ENCODE measurements at regions not wholly inside any gene's neighbourhood (a gene's known extent, or its start where the extent isn't known, plus 50 kb on each side); places are given as distances from the start of the nearest gene placed in this dataset.

DNA sequence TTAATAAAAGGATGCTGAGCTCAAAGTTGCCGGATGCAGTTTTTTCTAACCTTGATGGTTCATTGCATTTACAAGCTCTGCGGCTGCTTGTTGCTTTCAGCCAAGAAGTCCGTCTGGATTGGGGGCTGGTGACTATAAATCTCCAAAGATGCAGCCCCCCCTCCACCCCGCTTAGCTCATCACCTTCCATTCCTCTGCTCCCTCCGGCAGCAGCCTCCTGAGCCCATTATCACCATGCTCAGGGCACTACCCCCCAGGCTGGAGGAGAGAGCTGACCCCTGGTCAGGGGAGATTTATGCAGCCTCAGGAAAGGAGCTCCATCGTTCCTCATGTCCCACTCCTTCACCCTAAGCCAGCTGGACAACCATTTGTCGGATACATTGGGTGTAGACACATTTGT, 55.3 kb upstream of the ZRANB1 start:
- TF ChIP-seq, protein P1, sequence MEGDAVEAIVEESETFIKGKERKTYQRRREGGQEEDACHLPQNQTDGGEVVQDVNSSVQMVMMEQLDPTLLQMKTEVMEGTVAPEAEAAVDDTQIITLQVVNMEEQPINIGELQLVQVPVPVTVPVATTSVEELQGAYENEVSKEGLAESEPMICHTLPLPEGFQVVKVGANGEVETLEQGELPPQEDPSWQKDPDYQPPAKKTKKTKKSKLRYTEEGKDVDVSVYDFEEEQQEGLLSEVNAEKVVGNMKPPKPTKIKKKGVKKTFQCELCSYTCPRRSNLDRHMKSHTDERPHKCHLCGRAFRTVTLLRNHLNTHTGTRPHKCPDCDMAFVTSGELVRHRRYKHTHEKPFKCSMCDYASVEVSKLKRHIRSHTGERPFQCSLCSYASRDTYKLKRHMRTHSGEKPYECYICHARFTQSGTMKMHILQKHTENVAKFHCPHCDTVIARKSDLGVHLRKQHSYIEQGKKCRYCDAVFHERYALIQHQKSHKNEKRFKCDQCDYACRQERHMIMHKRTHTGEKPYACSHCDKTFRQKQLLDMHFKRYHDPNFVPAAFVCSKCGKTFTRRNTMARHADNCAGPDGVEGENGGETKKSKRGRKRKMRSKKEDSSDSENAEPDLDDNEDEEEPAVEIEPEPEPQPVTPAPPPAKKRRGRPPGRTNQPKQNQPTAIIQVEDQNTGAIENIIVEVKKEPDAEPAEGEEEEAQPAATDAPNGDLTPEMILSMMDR (IDR thresholded peaks at IDR 0.05; ENCODE audit: low read depth, low read length) = no peak
- H3K4me3 ChIP-seq = no peak overlapping the region
- H3K27me3 ChIP-seq = no peaks in the 10 kb centered on the region
- H3K9me3 ChIP-seq (ENCODE audit: low read depth) = no peaks in the 10 kb centered on the region
- H3K36me3 ChIP-seq = no peaks in the 10 kb centered on the region
- H3K4me1 ChIP-seq (ENCODE audit: low read depth) = no peaks in the 10 kb centered on the region
- no peak overlapping the region for H3K27ac ChIP-seq
- DNase-seq (ENCODE audit: low read depth in 1 of 2, low spot score in 1 of 2) = no peak

DNA sequence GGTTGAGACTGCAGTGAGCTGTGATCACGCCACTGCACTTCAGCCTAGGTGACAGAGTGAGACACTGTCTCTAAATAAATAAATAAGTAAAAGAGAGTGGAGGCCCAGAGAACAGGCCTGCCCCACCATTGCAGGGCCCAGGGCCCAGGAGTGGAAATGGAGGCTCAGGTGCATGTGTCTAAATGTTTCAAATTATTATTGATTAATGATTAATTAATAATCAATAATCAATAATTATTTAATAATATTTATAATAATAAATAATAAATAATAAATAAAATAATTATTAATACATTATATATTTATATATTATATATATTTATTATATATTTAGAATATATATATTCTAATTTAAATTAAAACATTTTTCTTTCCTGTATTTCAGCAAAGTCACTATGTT, 53.7 kb upstream of the ZRANB1 start:
- no peak overlapping the region for H3K27ac ChIP-seq
- H3K4me3 ChIP-seq = no peak overlapping the region
- TF ChIP-seq, protein P1 (IDR thresholded peaks at IDR 0.05; ENCODE audit: low read depth, low read length) = no peak
- DNase-seq (ENCODE audit: low read depth in 1 of 2, low spot score in 1 of 2) = no peak
- no peaks in the 10 kb centered on the region for H3K36me3 ChIP-seq
- H3K4me1 ChIP-seq (ENCODE audit: low read depth) = no peaks in the 10 kb centered on the region
- no peaks in the 10 kb centered on the region for H3K27me3 ChIP-seq
- H3K9me3 ChIP-seq (ENCODE audit: low read depth) = no peaks in the 10 kb centered on the region

DNA sequence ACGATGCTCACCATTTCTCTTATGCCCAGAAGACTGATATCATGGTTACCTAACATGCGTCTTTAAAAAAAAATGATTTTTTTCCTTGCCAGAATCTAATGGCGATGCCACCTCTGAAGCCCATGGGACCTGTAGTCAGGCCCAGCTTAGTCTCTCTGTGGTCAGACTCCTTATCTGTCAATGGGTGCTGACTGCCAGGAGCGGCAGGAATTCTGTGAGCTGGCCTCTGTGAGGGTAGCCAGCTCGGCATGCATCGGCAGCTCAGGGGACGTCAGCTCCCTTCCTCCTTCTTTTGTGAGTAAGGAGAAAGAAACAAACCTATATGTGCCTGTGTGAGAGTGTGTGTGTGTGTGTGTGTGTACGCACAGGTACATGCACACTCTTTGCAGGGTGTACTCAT, 49.9 kb upstream of the ZRANB1 start:
- peak in 1 of 2 donors; percentile 44 for DNase-seq (ENCODE audit: low read depth in 1 of 2, low spot score in 1 of 2)
- no peaks in the 10 kb centered on the region for H3K9me3 ChIP-seq (ENCODE audit: low read depth)
- no peaks in the 10 kb centered on the region for H3K4me1 ChIP-seq (ENCODE audit: low read depth)
- no peak overlapping the region for H3K27ac ChIP-seq
- no peaks in the 10 kb centered on the region for H3K27me3 ChIP-seq
- no peak overlapping the region for H3K4me3 ChIP-seq
- TF ChIP-seq, protein P1 (IDR thresholded peaks at IDR 0.05; ENCODE audit: low read depth, low read length) = no peak
- no peaks in the 10 kb centered on the region for H3K36me3 ChIP-seq

All from cardiac muscle cell (in vitro differentiated cells and primary cell).